ENCODE measurements at regions not wholly inside any gene's neighbourhood (a gene's known extent, or its start where the extent isn't known, plus 50 kb on each side); places are given as distances from the start of the nearest gene placed in this dataset.
A peak's percentile ranks its signal among the peaks of the same experiment; 100 is the strongest.

DNA sequence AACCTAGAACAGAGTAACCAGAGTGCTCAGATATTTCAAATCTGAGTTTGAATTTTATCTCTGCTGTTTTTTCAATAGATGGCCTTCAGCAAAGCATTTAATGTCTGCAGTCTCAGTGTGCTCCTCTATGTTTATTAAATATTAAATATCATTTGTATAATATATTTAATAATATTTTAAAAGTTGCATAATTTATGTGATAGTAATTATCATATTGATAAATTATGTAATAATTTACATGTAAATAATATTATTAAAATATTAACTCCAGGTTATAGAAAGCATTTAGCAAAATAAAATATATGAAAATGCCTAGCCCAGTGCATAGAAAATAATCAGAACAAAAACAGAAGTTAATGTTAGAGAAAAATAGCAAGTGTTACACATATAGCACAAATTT, 930.0 kb upstream of the SLC35B3 start:
- peaks cover 17% of the 10 kb centered on the region for H3K9me3 ChIP-seq (ENCODE audit: control insufficient read depth, low read length)
- no peaks in the 10 kb centered on the region for H3K27me3 ChIP-seq (replicated peaks; ENCODE audit: control insufficient read depth, insufficient read depth, low read length)
- H3K36me3 ChIP-seq (ENCODE audit: control insufficient read depth, insufficient read depth, low read length, severe bottlenecking): no peaks in the 10 kb centered on the region
- H3K4me3 ChIP-seq (ENCODE audit: low read length): no peak overlapping the region
- no peaks in the 10 kb centered on the region for H3K4me1 ChIP-seq (ENCODE audit: control insufficient read depth, insufficient read depth, low read length)
- DNase-seq (ENCODE audit: low read depth): no peak
- H3K9ac ChIP-seq (ENCODE audit: low read length): no peak overlapping the region

DNA sequence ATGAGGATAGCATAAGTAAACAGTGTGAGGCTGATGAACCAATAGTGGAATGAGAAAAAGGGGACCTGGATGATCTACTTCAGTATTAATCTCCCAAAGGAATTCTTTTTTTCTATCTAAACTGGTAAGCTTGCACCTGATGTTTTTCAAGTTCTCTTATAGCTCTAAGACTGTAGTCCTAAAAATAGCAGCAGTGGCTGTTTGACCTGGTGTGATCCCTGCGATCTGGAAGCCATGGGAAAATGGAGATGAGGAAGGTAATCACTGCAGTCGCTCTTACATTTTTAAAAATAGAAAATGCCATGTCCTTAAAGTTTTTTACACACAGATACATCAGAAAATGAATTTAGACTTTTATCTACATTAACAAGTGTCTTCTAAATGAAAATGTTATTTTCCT, 926.4 kb upstream of the SLC35B3 start:
- H3K27me3 ChIP-seq (replicated peaks; ENCODE audit: control insufficient read depth, insufficient read depth, low read length): no peaks in the 10 kb centered on the region
- DNase-seq (ENCODE audit: low read depth): no peak
- H3K36me3 ChIP-seq (ENCODE audit: control insufficient read depth, insufficient read depth, low read length, severe bottlenecking): no peaks in the 10 kb centered on the region
- H3K4me1 ChIP-seq (ENCODE audit: control insufficient read depth, insufficient read depth, low read length): no peaks in the 10 kb centered on the region
- H3K4me3 ChIP-seq (ENCODE audit: low read length): no peak overlapping the region
- H3K9me3 ChIP-seq (ENCODE audit: control insufficient read depth, low read length): peaks cover 25% of the 10 kb centered on the region
- no peak overlapping the region for H3K9ac ChIP-seq (ENCODE audit: low read length)

DNA sequence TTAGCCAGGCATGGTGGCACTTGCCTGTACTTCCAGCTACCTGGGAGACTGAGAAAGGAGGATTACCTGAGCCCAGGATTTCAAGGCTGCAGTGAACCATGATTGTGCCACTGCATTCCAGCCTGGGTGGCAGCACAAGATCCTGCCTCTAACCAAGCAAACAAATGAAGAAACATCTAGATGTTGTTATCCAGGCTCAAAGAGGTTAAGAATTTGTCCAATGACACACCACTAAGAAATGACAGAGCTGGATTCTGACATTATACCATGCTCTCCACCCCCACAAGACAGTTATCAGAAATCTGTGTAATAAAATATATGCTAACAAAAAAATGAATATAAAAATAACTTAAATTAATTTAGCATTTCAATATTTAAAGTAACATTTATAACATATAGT, 925.5 kb upstream of the SLC35B3 start:
- H3K9me3 ChIP-seq (ENCODE audit: control insufficient read depth, low read length): peaks cover 29% of the 10 kb centered on the region
- H3K36me3 ChIP-seq (ENCODE audit: control insufficient read depth, insufficient read depth, low read length, severe bottlenecking): no peaks in the 10 kb centered on the region
- no peak overlapping the region for H3K9ac ChIP-seq (ENCODE audit: low read length)
- no peaks in the 10 kb centered on the region for H3K27me3 ChIP-seq (replicated peaks; ENCODE audit: control insufficient read depth, insufficient read depth, low read length)
- H3K4me1 ChIP-seq (ENCODE audit: control insufficient read depth, insufficient read depth, low read length): no peaks in the 10 kb centered on the region
- no peak overlapping the region for H3K4me3 ChIP-seq (ENCODE audit: low read length)
- peak; percentile 31 for DNase-seq (ENCODE audit: low read depth)

DNA sequence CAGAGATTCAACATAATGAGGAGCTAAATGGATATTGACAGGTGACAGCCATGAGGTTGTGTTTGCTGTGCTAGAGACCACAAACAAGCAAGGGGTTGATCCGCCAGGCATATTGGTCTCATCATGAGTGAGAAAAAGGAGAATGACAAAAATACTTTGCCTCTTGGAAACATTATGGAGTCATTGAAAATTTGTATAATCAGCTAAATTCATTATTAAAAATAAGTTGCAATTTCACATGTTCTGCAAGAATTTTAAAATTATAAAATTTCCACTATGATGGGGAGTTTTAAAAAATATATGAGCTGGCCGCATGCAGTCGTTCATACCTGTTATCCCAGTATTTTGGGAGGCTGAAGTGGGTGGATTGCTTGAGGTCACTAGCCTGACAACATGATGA, 912.3 kb upstream of the SLC35B3 start:
- no peak overlapping the region for H3K9ac ChIP-seq (ENCODE audit: low read length)
- no peak overlapping the region for H3K4me3 ChIP-seq (ENCODE audit: low read length)
- H3K4me1 ChIP-seq (ENCODE audit: control insufficient read depth, insufficient read depth, low read length): no peaks in the 10 kb centered on the region
- no peaks in the 10 kb centered on the region for H3K27me3 ChIP-seq (replicated peaks; ENCODE audit: control insufficient read depth, insufficient read depth, low read length)
- no peaks in the 10 kb centered on the region for H3K9me3 ChIP-seq (ENCODE audit: control insufficient read depth, low read length)
- no peak for DNase-seq (ENCODE audit: low read depth)
- H3K36me3 ChIP-seq (ENCODE audit: control insufficient read depth, insufficient read depth, low read length, severe bottlenecking): no peaks in the 10 kb centered on the region

DNA sequence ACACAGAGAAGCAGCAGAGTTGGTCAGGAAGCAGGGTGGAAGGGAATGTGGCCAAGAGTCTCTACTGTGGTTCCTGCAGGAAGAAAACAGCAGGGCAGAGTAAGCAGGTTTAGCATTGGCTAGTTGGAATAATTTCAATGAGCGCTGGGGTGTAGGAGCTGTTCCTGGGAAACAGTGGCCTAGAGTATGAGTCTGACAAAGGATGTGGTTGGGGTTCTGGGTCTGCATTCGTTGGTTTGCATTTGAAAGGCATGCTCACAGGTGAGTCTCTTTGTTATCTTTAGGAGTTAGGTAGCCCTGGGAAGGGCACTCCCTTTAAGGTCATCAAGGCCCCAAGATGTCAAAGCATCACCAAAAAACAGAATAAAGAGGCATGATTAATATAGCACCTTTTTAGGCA, 911.6 kb upstream of the SLC35B3 start:
- no peaks in the 10 kb centered on the region for H3K36me3 ChIP-seq (ENCODE audit: control insufficient read depth, insufficient read depth, low read length, severe bottlenecking)
- no peak overlapping the region for H3K4me3 ChIP-seq (ENCODE audit: low read length)
- no peaks in the 10 kb centered on the region for H3K4me1 ChIP-seq (ENCODE audit: control insufficient read depth, insufficient read depth, low read length)
- no peaks in the 10 kb centered on the region for H3K9me3 ChIP-seq (ENCODE audit: control insufficient read depth, low read length)
- H3K27me3 ChIP-seq (replicated peaks; ENCODE audit: control insufficient read depth, insufficient read depth, low read length): no peaks in the 10 kb centered on the region
- H3K9ac ChIP-seq (ENCODE audit: low read length): no peak overlapping the region
- no peak for DNase-seq (ENCODE audit: low read depth)

DNA sequence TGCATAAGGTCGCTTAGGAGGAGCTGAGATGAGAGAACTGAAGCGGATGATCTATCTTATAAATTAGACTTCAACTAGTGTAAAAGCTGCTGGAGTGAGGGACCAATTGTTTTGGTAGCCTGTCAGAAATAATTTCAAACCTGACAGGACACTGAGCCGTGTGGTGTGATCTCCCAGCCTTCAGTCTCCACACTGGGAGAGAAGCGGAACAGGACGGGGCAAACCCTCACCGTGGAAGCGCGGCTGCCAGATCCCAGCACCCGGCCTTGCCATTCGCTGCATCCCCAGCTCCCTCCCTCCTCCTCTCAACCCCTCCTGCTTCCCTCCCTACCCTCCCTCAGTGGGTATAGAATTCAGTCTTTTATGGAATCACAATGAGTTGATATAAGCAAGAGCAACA, 900.1 kb upstream of the SLC35B3 start:
- H3K4me3 ChIP-seq (ENCODE audit: low read length): no peak overlapping the region
- no peaks in the 10 kb centered on the region for H3K27me3 ChIP-seq (replicated peaks; ENCODE audit: control insufficient read depth, insufficient read depth, low read length)
- H3K9ac ChIP-seq (ENCODE audit: low read length): no peak overlapping the region
- no peaks in the 10 kb centered on the region for H3K9me3 ChIP-seq (ENCODE audit: control insufficient read depth, low read length)
- DNase-seq (ENCODE audit: low read depth): no peak
- H3K4me1 ChIP-seq (ENCODE audit: control insufficient read depth, insufficient read depth, low read length): no peaks in the 10 kb centered on the region
- H3K36me3 ChIP-seq (ENCODE audit: control insufficient read depth, insufficient read depth, low read length, severe bottlenecking): no peaks in the 10 kb centered on the region

DNA sequence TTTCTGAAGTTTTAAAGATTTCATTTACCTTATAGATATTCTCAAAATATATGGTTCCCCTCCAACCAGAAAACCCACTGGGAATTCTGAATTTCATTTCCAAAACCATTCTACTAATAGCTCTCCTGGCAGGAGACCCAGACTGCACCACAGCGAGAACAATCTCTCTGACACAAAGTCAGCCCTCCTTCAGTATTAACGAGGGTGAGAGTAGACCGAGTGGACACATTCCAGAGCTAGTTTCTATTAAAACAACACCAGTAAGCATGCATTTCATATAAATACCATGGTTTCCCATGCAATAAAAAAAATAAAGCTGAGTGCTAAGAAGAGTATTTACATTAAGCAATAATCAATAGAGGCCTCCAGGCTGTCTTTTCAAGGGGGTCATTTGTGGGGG, 899.6 kb upstream of the SLC35B3 start:
- no peak for DNase-seq (ENCODE audit: low read depth)
- Histone ChIP-seq H3K4me3 (ENCODE audit: low read length) (no peak overlapping the region), H3K9ac (ENCODE audit: low read length) (no peak overlapping the region), H3K4me1 (ENCODE audit: control insufficient read depth, insufficient read depth, low read length) (no peaks in the 10 kb centered on the region), H3K36me3 (ENCODE audit: control insufficient read depth, insufficient read depth, low read length, severe bottlenecking) (no peaks in the 10 kb centered on the region), H3K9me3 (ENCODE audit: control insufficient read depth, low read length) (no peaks in the 10 kb centered on the region), H3K27me3 (replicated peaks; ENCODE audit: control insufficient read depth, insufficient read depth, low read length) (no peaks in the 10 kb centered on the region)

DNA sequence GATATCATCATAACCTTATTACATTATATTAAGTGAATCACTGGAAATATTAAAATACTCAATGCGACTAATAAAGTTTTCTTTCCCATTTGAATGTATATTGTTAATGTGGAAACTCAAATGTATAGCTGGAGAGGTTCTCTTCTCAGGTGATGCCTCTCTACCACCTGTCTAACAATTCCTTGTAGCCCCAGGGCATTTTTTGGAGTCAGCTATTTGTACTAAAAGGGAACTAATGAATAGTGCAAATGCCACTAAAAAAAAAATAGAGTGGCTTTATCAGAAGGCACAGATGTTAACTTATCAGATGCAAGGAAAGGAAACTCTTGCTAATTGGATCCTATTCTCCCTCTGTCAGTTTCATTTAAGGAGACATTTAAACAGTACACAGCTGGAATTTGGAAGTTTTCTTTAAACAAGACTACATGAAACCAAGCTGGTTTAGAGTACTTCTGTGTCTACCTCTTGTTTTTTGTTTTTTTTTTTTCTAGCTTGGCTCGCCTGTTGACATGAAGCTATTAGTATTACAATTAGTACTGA, 897.0 kb upstream of the SLC35B3 start:
- no peaks in the 10 kb centered on the region for H3K27me3 ChIP-seq (replicated peaks; ENCODE audit: control insufficient read depth, insufficient read depth, low read length)
- H3K9me3 ChIP-seq (ENCODE audit: control insufficient read depth, low read length): peaks cover 7% of the 10 kb centered on the region
- H3K36me3 ChIP-seq (ENCODE audit: control insufficient read depth, insufficient read depth, low read length, severe bottlenecking): no peaks in the 10 kb centered on the region
- peak; percentile 60 for DNase-seq (ENCODE audit: low read depth)
- no peak overlapping the region for H3K4me3 ChIP-seq (ENCODE audit: low read length)
- H3K9ac ChIP-seq (ENCODE audit: low read length): no peak overlapping the region
- no peaks in the 10 kb centered on the region for H3K4me1 ChIP-seq (ENCODE audit: control insufficient read depth, insufficient read depth, low read length)

DNA sequence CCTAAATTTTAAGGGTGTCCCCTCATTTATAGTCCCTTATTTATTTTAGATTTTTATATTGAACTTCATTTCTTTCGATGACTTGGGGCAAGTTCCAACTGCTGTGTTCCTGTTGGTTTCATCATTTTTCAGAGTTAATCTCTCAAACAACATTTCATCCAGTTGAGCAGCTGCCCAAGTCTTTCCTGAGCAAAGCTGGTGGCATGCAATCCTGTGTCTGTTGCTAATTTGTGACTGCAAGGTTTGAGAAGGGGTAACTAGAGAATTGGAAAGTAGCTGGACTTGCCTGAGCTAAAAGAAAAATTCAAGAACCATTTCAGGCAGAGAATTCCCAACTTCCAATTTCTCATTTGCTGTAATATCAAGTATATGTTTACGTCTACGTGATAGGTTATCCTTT, 881.5 kb upstream of the SLC35B3 start:
- Histone ChIP-seq H3K36me3 (ENCODE audit: control insufficient read depth, insufficient read depth, low read length, severe bottlenecking) (no peaks in the 10 kb centered on the region), H3K9ac (ENCODE audit: low read length) (no peak overlapping the region), H3K9me3 (ENCODE audit: control insufficient read depth, low read length) (no peaks in the 10 kb centered on the region), H3K27me3 (replicated peaks; ENCODE audit: control insufficient read depth, insufficient read depth, low read length) (no peaks in the 10 kb centered on the region), H3K4me3 (ENCODE audit: low read length) (no peak overlapping the region), H3K4me1 (ENCODE audit: control insufficient read depth, insufficient read depth, low read length) (peaks cover 18% of the 10 kb centered on the region)
- peak; percentile 88 for DNase-seq (ENCODE audit: low read depth)

DNA sequence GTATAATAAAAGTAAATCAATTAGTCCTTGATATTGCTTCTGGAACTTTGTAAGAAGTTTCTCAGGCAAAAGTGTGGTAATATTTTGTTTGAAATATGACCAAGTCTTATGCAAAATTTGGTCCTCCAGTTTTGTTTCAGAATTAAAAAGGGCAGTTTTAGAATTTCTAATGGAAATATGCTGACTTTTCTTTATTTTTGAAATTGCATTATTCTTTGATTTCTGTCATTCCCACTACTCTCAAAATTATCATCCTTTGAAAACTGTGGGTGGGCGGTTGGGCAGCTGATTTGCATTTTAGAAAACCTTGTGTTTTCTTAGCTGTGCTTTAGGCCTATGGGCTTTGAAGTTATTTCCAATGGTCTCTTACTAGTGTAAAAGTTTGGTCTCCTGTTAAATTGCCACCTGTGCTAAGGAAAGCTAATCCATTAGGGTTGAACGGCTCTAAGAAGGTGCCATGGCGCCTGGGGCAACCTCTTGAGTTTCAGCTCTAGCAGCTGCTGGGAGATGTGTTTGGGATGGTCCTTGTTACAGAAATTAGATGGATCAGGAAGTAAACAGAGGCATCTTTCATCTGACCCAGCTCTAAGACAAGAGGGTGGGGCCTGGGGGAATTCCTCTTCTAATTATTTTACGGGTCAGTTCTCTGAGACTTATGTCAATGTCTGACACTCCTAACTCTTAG, 880.8 kb upstream of the SLC35B3 start:
- Histone ChIP-seq H3K27me3 (replicated peaks; ENCODE audit: control insufficient read depth, insufficient read depth, low read length) (no peaks in the 10 kb centered on the region), H3K9me3 (ENCODE audit: control insufficient read depth, low read length) (no peaks in the 10 kb centered on the region), H3K36me3 (ENCODE audit: control insufficient read depth, insufficient read depth, low read length, severe bottlenecking) (no peaks in the 10 kb centered on the region), H3K9ac (ENCODE audit: low read length) (no peak overlapping the region), H3K4me3 (ENCODE audit: low read length) (no peak overlapping the region), H3K4me1 (ENCODE audit: control insufficient read depth, insufficient read depth, low read length) (peaks cover 18% of the 10 kb centered on the region)
- peak; percentile 18 for DNase-seq (ENCODE audit: low read depth)

DNA sequence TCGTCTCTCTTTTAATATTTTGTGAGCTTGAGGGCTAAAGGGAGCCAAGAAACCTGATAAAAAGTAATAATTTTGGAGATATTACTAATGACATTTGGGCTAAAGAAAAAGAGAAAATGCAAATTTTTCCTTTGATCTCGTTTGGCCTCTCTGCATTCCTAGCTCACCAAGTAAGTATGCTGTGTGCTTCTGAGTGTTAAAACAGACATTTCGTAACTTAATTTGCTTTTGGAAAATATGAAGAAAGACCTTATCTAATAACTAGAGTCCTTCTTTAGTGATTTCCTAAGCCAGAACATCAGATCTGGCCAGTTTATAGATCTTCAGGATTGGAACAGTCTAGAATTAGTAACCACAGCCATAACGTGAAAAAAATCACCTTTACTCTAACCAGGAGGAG, 872.9 kb upstream of the SLC35B3 start:
- DNase-seq (ENCODE audit: low read depth): peak; percentile 55
- Histone ChIP-seq H3K27me3 (replicated peaks; ENCODE audit: control insufficient read depth, insufficient read depth, low read length) (no peaks in the 10 kb centered on the region), H3K4me3 (ENCODE audit: low read length) (no peak overlapping the region), H3K36me3 (ENCODE audit: control insufficient read depth, insufficient read depth, low read length, severe bottlenecking) (no peaks in the 10 kb centered on the region), H3K4me1 (ENCODE audit: control insufficient read depth, insufficient read depth, low read length) (peaks cover 6% of the 10 kb centered on the region), H3K9me3 (ENCODE audit: control insufficient read depth, low read length) (no peaks in the 10 kb centered on the region), H3K9ac (ENCODE audit: low read length) (no peak overlapping the region)

DNA sequence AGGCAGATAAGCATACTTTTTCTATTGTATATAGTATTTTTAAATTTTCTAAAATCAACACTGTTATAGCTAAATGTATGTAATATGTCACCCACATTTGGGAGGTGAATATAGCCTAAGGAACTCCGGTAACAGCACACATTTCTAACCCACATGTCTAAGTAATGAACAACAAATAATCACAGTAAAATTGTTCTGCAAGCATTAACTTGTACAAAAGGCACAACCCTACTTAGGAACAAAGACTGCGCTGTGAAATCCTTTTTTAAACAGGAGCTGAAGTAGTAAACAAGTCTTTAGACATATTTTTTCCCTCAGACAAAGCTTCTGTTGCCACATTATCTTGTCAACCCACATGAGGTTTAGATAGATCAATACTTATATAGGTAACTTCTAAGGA, 872.4 kb upstream of the SLC35B3 start:
- Histone ChIP-seq H3K9ac (ENCODE audit: low read length) (no peak overlapping the region), H3K4me1 (ENCODE audit: control insufficient read depth, insufficient read depth, low read length) (peaks cover 6% of the 10 kb centered on the region), H3K9me3 (ENCODE audit: control insufficient read depth, low read length) (no peaks in the 10 kb centered on the region), H3K27me3 (replicated peaks; ENCODE audit: control insufficient read depth, insufficient read depth, low read length) (no peaks in the 10 kb centered on the region), H3K36me3 (ENCODE audit: control insufficient read depth, insufficient read depth, low read length, severe bottlenecking) (no peaks in the 10 kb centered on the region), H3K4me3 (ENCODE audit: low read length) (no peak overlapping the region)
- DNase-seq (ENCODE audit: low read depth): no peak
